ENCODE measurements at regions not wholly inside any gene's neighbourhood (a gene's known extent, or its start where the extent isn't known, plus 50 kb on each side); places are given as distances from the start of the nearest gene placed in this dataset.

DNA sequence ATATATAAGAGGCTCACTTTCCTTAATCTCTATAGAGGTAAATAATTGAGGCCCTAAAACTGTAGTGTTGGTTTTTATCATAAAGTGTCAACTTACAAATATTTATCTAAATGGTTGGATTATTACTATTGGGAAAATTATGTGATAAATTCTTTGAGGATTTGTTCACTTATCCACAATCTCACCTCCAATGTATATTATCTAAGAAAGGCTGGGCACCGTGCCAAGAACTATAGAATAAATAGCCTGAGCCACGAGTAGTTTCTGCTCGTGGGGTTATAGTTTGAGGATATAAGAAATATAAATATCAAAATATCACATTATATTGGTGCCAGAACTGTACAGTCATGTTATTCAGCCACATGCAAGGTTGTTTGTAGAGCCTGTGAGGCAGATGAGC is 177.9 kb downstream of the VEGFC start:
- TF ChIP-seq EZH2 (IDR thresholded peaks at IDR 0.05; ENCODE audit: insufficient read depth, poor library complexity, severe bottlenecking) (no peak), EZH2phosphoT487 (IDR thresholded peaks at IDR 0.05; ENCODE audit: insufficient read depth, low read depth) (no peak)
